ENCODE measurements at regions not wholly inside any gene's neighbourhood (a gene's known extent, or its start where the extent isn't known, plus 50 kb on each side); places are given as distances from the start of the nearest gene placed in this dataset.

DNA sequence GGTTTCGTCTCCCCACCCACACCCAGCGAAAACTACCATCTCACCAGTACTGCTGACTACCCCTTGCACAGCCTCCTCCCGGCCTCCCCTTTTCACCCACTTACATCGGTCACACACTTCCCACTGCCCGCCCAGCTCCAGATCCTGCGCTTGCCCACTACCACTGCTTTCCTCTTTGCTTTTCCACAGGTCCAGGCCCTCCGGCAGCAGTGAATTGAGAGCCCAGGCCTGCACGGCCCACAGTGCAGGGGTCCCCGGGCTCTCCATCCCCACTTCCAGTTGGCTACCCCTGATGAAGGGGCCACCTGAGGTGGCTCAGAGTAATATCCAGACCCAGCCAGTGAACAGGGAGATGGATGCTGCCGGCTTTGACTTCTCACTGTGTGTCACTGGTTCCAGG lies 120.2 kb upstream of the FSTL4 start:
- no peak for DNase-seq

DNA sequence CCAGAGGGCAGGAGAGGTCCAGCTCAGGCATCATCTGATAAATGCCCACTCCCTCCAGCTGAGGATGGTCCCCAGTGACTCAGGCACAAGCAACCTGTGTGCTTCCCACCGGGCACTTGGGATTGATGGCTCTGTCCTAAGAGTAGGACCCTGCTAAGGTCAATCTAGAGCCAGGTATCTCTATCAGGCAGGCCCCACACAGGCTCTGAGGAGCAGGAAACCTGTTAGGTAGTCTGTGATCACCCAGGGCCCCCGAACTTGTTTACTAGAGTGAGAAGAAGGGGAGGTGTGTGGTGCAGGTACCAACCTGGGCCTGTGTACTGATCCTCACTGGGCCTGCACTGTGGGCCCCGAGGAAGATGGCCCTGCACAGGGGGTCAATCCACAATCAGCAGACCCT lies 119.6 kb upstream of the FSTL4 start:
- no peak for DNase-seq

DNA sequence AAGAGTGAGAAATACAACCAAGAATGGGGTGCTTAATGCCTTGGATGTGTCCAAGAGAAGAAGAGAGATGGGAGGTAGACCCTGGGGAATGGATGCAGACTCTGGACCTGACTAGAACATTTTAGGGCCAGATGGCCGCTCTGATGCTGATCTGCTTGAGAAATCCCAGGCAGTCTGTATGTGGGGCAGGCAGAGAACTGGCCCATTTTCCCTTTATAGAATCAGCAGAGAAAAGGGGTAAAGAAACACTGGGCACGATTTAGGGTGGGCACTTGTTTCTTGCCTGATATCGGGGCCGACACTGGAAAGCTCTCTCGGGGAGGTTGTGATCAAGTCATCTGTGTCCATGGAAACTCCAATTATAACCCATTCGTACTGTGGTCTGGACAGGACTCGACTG lies 118.5 kb upstream of the FSTL4 start:
- no peak for DNase-seq

DNA sequence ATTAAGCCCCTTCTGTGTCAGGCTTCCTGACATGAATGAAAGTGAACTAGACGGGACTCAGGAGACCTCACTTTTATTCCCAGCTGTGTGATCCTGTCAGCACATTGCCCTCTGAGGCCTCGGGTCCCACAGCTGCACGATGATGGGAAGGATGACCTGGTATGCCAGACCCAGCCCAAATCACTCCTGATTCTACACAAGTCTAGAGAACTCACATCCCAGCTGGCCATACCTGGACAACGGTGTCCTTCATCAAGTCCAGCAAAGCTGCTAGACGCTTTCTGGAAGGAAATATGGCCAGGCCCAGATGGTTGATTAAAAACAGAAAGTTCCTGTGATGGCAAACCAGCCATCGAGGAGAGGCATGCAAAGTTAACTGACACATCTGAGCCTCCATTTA lies 118.0 kb upstream of the FSTL4 start:
- DNase-seq, result no peak

DNA sequence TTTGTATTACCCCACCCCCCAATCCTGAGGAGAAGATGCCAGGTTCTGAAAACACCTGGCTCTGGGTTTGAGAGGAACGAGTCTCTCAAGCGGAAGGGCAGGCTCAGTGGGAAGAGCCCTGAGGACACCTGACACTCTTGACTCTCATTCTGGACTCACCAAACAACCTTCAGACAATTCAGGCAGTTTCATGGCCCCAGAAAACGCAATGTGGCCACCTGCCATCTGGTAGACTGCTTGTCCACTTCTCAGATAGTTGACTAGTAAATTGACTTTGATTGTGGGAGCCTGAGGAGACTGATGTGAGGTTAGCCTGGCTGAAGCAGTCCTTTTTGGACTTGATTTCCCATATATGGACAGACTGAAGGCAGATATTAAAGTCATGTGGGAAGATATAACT lies 117.5 kb upstream of the FSTL4 start:
- no peak for DNase-seq

DNA sequence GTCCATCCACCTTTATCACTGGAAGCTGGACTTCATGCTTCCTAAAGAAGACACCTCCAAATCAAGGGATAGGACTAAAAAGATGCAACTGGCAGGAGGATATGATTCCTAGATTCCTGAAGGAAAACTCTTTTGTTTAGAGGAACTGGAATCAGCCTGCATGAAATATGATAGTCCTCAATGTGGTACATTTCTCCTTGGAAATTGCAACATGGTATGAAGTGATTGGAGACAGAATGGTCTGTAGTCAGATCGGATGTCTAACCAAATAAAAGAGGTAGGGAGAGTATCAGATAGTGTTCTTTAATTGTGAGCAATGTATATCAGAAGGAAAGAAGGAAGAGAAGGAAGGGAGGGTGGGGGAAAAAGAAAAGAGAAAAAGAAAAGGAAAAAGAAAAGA lies 116.1 kb upstream of the FSTL4 start:
- DNase-seq, result no peak

DNA sequence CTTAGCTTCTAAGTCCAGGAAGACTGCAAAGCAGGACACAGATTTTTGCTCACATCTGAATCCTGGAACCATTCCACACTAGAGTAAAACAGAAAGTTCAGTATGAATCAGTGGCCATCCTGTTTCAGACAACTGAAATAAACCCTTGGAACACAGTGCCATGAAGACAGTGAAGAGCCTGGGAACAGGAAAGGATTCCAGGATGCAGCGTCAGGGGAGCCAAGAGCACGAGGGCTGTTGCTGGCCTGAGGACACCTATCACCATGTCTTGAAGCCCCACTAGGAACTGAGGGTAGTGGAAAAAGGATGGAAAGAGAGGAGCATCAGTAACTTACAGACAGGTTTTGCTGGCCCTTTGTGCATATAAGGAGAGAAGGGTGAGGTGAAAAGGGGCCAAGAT lies 115.3 kb upstream of the FSTL4 start:
- DNase-seq, result no peak

DNA sequence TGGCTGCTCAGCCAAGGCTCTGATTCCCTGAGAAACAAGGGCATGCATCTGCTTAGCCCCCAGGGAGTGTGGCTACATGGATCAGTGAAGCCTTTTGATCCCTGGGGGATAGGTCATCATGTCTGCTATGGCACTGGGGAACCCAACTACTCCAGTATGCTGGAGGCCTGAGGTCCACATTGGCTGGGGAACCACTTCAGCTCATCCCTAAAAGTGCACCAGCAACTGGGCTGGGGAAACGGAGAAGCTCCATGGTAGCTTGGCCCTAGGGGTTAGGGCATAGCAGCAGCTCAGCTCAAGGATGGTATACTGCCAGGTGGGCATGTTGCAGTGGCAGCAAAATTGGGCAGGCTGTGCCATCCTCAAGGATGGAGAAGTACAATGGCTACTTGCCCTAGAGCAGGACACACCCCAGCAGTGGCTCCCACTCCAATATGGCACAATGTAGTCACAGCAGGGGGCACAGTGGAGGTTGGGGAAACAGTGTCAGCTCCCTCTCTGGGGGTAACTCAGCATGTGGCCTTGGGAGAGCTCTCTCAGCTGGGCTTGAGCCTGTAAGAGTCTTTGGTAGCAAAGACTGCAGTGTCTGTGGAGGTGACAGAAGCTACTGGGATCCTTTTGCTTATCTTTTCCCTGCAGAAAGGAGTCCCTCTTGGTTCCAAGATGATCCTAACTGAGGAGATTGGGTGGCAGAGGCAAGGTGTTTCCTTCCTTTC lies 111.5 kb upstream of the FSTL4 start:
- DNase-seq, result no peak

DNA sequence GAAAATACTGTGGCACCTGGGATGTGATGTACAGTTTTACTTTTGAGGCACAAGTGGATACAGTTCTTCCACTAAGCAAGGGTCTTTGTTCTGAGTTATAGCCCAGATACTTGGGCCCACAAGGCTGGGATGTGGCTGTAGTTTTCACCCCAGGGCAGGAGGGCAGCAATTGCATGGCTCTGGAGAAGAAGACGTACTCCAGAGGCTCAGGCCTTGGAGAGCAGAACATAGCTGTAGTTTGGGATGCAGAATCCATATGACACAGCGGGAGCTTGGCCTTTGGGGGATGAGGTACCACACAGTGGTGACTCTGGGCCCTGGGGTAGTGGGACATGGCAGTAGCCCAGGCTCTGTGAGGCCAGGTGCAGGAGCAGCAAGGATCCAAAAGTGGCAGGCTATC lies 110.8 kb upstream of the FSTL4 start:
- DNase-seq, result no peak

DNA sequence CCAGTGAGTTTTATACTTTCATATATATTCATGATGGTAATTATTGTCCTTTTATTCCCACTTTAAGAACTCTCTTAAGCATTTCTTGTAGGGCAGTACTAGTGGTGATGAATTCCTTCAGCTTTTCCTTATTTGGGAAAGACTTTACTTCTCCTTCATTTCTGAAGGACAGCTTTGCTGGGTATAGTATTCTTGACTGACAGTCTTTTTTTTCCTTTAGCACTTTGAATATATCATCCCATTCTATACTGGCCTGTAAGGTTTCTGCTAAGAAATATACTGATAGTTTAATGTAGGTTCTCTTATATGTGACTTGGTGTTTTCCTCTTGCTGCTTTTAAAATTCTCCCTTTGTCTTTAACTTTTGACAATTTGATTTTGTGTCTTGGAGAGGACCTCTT lies 109.0 kb upstream of the FSTL4 start:
- no peak for DNase-seq

DNA sequence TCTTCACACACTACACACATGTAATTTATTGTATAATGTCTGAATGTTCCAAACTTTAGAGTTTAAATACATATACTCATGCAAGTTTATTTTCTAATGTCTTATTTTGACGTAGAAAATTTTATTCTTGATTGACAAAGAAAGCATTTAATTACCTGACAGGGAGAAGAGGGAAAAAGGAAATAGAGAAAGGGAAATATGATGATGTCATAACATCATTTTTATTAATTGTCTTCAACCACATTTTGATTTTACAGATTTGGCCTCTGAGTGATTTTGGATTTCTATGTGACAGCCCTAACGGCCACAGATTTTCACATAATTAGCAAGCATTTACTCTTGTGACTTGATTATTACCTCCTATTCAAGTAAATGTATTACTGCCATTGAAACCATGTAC lies 106.1 kb upstream of the FSTL4 start:
- no peak for DNase-seq

DNA sequence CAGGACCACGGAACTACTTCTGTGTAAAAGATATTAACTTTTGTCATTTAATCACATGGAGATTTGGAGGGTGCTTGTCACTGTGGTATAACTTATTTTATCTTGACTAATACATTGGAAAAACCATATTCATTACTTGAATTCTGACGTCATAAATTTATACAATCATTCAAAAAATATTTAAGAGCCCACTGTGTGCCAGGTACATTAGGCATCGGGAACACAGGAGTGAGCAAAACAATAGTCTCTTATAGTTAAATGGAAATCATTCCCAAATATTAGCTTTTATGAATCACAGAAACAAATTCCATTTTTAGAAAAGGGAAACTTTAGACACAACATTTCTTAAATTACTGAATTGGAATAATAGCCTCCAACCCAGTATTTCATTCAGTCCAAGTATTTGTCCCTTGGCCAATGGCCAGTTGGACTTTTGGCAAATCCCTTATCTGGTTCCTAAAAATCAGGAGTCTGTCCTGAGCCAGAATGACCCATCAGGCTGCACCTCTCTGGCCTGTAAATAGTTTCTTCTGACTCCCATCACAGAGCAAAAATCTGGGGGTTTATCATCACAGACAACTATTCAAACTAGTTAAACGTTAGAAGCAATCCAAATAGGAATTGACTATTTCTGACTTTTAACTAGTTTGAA lies 104.3 kb upstream of the FSTL4 start:
- DNase-seq, result peak; percentile 1

DNA sequence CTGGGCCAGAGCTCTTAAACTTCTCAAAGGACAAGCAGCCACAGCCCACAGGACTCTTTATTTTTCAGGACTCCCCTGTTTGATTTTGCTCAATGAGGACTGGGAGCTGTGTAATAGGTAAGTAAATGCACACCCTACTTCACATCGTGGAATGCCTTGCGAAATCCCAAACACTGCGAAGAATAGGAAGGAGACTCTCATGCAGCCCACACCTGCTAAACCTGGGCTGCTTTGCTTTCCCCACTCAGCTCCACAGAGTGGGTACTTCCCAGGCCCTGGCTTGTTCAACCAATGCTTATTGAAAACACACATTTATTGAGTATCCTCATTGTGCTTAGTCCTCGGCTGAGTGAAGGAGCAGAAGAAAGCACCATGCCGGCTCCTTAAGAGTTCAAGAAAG lies 103.3 kb upstream of the FSTL4 start:
- peak; percentile 5 for DNase-seq

DNA sequence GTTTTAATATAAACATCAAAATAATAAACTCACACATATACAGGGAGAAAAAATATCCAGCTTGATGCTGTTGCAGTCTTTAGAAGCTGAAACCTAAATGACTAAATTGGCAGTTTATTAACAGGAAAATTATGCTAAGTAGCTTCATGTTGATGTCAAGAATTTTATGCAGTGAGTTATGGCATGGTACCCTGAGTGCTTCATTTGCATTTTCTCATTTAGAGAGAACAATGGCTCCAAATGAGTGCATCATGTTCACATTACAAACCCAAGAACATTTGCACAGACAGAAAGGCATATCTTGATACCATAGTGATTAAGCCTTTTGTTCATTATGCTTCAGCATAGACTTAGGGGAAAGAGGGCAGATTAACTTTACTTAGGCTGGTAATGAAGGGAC lies 102.9 kb upstream of the FSTL4 start:
- no peak for DNase-seq

DNA sequence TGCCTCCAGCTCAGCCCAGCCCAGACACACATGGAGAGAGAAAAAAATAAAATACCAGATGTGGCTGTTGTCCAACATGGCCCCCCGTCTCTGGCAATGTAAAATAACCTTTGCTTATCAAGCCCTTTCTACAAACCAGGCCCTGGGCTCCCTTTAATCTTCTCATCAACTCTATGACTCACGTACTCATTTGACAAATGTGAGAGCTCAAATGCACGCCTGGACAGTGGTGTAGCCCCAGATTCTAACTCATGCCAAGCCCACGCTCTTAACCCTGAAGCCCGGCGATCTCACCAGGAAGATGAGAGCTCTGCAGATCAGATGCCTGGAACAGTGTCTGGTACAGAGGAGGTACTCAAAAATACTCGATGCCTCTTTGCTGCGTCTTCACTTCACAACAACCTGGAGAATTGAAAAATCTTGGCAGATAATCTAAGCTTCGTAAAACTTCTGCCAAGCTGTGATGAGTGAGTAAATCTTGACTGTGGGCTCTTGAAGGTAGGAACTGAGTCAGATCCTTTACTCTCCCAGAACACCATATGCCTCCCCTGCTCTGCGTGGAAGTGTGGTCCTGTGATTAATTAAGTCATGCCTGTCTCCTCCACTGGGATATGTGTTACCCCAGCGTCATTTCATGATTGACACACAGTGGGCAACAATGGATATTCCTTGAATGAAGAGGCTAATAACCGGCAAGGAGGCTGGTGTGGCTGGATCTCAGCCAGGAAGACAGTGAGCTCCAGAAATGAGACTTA lies 102.0 kb upstream of the FSTL4 start:
- peak; percentile 3 for DNase-seq

DNA sequence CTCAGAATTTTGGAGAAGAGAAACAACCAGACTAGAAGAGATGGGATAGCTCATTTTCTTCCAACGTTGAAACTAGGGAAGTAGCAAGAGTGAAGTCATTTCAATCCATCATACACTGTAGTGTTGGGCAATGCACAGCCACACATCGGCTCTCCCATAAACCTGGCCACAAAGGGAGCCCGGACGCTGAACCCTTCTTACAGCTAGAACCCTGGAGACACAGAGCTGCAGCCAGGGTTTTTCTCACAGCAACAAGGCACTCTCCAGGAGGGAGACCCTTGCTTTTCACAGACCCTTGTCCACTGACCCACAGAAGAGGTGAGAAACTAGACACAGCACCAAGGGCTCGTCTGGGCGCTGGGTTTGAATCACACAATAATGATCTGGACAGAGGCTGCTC lies 101.4 kb upstream of the FSTL4 start:
- DNase-seq, result no peak

DNA sequence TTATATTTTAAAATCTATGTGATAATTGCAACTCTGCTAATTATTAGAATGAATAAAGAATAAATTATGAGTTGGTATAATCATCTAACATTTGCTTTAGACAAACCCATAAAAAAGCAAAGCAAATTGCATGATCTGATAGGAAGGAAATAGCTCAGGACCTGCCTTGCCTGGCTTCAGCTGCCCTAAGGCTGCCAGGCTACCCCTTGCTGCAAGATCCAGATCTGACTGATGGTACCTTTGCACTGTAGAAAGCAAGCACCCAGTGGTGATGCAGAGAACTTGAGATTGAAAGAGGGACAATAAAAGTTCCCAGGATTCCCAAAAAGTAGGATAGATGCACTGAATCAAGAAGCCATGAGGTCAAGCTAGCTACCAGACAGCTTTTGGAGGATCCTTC lies 100.9 kb upstream of the FSTL4 start:
- no peak for DNase-seq

DNA sequence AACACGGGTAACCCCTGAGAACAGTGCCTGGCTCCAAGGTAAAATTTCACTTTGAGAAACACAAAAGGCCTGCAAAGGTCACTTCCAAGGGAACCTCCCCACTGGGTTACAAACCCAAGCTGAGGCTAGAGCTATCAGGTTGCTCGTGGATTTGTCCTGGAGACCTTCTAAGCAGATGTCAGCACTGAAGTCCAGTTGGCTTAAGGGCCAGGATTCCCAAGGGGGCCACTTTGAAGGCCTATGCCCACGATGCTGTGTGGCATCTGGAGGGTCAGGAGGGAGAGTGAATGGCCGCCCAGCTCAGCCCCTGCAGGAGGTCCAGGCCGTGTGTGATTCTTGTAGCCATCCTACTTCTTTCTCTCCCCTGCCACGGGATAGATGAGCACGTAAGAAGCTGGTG lies 100.2 kb upstream of the FSTL4 start:
- no peak for DNase-seq

DNA sequence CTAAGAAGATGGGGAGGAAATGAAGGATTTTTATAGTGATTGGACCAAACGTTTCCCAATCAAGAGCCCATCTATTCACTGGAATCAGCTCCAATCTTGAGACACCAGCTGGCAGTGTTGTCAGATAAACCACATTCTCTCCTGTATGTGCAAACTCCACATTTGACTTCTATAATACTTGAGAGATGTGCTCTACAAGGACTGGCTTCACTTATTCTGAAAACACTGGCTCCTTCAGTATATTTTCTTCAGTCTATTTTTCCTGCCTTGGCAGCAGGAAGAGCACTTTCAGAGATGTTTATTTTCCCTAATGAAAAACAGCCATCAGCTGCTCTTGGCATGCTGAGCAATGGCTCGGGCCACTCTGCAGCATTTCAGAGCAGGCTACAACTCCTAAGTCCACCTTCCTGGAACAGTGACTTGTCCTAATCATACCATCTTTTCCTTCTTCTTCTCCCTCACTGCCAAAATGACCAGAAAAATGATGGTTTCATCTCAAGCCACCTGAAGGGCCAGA lies 96.9 kb upstream of the FSTL4 start:
- DNase-seq, result peak; percentile 29

DNA sequence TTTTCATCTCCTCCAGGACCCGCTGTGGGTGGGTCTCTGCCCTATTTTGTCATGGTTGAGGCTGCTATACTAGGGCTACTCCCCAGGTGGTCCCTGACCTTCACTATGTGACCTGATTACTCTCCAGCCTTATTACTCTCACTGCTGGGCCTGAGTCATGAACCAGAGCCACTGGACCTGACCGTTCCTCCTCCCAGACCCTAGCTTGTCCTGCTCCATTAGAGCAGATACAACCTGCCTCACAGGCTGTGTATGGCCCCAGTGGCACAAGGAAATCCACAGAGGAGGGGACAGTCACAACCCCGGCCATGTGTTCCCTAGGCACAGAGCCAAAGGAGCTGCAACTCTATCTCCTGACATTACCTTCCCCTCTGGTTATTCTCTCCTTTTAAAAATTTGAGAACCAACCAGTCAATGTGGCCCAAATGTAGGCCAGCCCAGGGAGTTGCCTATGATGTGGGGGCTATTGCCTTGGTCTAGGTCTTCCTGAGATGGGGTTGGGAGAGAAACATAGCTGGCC lies 96.0 kb upstream of the FSTL4 start:
- no peak for DNase-seq

DNA sequence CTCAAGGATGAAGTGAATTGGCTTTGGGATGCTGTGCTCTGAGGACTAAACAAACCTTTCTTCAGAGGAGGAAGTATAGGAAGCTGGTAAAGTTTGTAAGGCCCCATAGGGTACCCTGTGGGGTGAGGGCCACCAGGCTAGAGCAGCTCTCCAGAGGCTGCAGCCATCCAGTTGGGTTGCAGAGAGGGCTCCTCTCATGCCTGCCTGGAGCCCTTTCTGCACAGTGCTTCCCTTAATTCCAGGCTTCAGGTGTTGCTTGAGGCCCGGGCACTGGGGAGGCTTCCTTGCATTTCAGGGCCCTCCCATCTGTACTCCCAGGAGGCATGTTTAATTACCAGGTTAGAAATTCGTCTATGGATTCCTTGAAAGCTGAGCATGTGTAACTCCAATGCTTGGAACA lies 95.3 kb upstream of the FSTL4 start:
- no peak for DNase-seq

DNA sequence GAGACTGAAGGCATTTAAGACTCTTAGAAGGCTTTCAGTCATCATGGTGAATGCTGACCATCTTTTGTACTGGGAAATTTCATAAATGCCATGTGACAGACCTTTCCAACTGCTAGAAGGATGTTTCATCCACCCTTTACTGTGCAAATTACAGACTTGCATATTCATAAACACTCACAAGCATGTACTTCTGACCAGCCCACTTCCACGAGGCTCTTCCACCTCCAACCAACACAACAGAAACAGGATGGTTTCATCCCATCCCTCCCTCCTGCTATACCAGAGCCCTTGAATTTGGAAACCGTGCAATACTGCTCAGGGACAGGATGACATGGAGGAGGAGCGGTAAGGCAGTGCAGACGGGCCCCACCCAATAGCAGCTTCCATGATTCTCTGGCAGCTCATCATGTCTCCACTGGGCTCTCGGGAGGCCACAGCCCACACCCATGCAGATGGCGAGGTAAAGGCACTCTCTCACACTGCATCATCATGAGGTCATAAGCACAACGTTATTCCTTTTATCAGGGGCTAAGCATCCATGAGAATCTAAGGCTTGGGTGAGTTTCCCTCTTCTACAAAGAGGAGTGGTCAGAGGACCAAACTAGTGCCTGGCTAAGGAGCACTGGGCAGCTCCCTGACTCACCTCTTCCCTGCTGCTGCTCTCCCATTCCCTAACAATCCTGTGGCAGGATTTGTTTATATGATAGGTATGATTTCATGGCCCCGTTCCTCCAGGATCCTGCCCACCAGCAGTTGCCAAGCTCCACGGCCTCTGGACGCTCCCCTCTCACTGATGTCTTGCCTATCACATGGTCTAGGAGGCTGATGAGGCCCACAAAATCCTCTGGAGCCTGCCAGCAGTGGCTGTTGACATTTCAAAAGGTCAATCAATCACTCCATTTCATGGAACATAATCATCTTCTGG lies 94.4 kb upstream of the FSTL4 start:
- no peak for DNase-seq

DNA sequence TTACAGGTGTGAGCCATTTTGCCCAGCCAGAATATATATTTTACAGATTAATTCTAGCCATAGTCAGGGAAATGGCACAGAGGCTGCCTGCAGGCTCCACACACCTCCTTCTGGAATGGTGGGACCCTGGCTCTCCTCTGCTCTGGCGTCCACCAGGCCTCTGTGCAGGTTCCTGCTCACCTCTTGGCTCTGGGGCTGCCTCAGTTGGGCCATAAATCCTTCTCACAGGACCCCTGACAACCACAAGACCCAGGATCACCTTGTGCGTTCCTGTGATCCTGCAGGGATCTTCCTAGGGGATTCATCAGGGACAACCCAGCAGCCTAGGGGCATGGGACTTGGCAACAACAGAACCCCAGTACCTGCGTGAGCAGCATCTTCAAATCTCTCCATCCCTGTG lies 93.0 kb upstream of the FSTL4 start:
- DNase-seq, result no peak

Data from femur (tissue), 1 donor.